H1 (cell line): ENCODE measurements at regions not wholly inside any gene's neighbourhood (a gene's known extent, or its start where the extent isn't known, plus 50 kb on each side); places are given as distances from the start of the nearest gene placed in this dataset.

Experiments used
- CTCF ChIA-PET: fragments of 300-600 bp; sonication (Branson Sonifier 250); formaldehyde crosslinking; loops from one replicate; lab custom pipeline; 2021; ENCODE audit not compliant: partially characterized antibody; lab: Charles Lee
- POLR2A ChIA-PET: fragments of 300-600 bp; sonication (Branson Sonifier 250); formaldehyde crosslinking; loops from one replicate; lab custom pipeline; 2021; ENCODE audit warnings: inconsistent platforms; ENCODE audit not compliant: partially characterized antibody; lab: Charles Lee
- DNase-seq, 2 experiments: peaks; one replicate each; pipeline versions ENCODE4 v3.0.0 to v3.0.0-alpha.2; 2010 to 2022; ENCODE audit warnings: low spot score in 2 of 2, low read depth in 1 of 2, mixed read lengths in 1 of 2
- FAIRE-seq: peaks from 2 replicates; lab custom pipeline; 2011; peaks lifted over from hg19 to GRCh38; lab: Jason Lieb, UNC
- H2AFZ ChIP-seq: 2 replicates; pipeline ENCODE4 v1.8.1; 2012; ENCODE audit warnings: low read length, inconsistent platforms
- H2AK5ac ChIP-seq: 2 replicates; pipeline ENCODE4 v1.6.1; 2013; ENCODE audit warnings: low read depth, low read length
- H2BK120ac ChIP-seq: replicated peaks from 2 replicates; pipeline ENCODE3; 2013; ENCODE audit warnings: low read depth, low read length, inconsistent platforms
- H2BK12ac ChIP-seq: 2 replicates; pipeline ENCODE4 v1.6.1; 2013; ENCODE audit warnings: low read depth, low read length
- H2BK15ac ChIP-seq: 2 replicates; pipeline ENCODE4 v1.6.1; 2013; ENCODE audit warnings: low read length
- H2BK20ac ChIP-seq: 2 replicates; pipeline ENCODE4 v1.6.1; 2013; ENCODE audit warnings: low read length
- H2BK5ac ChIP-seq: 2 replicates; pipeline ENCODE4 v1.6.1; 2013; ENCODE audit warnings: low read depth, low read length
- H3K14ac ChIP-seq: 2 replicates; pipeline ENCODE4 v1.6.1; 2013; ENCODE audit warnings: inconsistent platforms; ENCODE audit not compliant: insufficient read length
- H3K18ac ChIP-seq: 2 replicates; pipeline ENCODE4 v1.6.1; 2013; ENCODE audit warnings: low read length; ENCODE audit errors: extremely low read depth
- H3K23ac ChIP-seq: 2 replicates; pipeline ENCODE4 v1.6.1; 2013; ENCODE audit warnings: inconsistent platforms; ENCODE audit not compliant: insufficient read length
- H3K23me2 ChIP-seq: 2 replicates; pipeline ENCODE4 v1.6.1; 2013; ENCODE audit warnings: low read depth, low read length
- H3K27ac ChIP-seq: 2 replicates; pipeline ENCODE4 v1.6.1; 2011; ENCODE audit warnings: low read depth, low read length, inconsistent platforms
- H3K27me3 ChIP-seq, 4 experiments: replicated peaks in 1 of 4; 1 replicate in 1 of 4; 2 replicates in 3 of 4; pipeline versions ENCODE4 v1.6.1 to v1.8.1; 2011 to 2013; ENCODE audit warnings: low read length in 3 of 4, mild to moderate bottlenecking in 3 of 4, inconsistent platforms in 2 of 4, mixed read lengths in 2 of 4, moderate library complexity in 1 of 4; ENCODE audit not compliant: control insufficient read depth in 3 of 4, insufficient read depth in 3 of 4; ENCODE audit errors: extremely low read depth in 1 of 4
- H3K36me3 ChIP-seq, 4 experiments: 2 replicates each; pipeline versions ENCODE4 v1.6.1 to v1.8.1; 2011 to 2013; ENCODE audit warnings: mild to moderate bottlenecking in 4 of 4, low read length in 3 of 4, moderate library complexity in 2 of 4, control low read depth in 1 of 4, inconsistent platforms in 1 of 4; ENCODE audit not compliant: insufficient read depth in 4 of 4, control insufficient read depth in 2 of 4
- H3K4ac ChIP-seq: replicated peaks from 2 replicates; pipeline ENCODE3; 2013; ENCODE audit warnings: low read length, low read depth, mixed read lengths, inconsistent platforms; ENCODE audit not compliant: insufficient read length
- H3K4me1 ChIP-seq, 4 experiments: replicated peaks in 1 of 4; 1 replicate in 1 of 4; 2 replicates in 3 of 4; pipeline versions ENCODE4 v1.6.1 to v1.8.1; 2011 to 2013; ENCODE audit warnings: low read length in 3 of 4, inconsistent platforms in 2 of 4, mixed read lengths in 1 of 4; ENCODE audit not compliant: insufficient read depth in 4 of 4, control insufficient read depth in 3 of 4
- H3K4me2 ChIP-seq, 2 experiments: 2 replicates each; pipeline versions ENCODE4 v1.6.1 to v1.8.1; 2011 to 2013; ENCODE audit warnings: low read depth in 2 of 2, low read length in 2 of 2, control low read depth in 1 of 2, inconsistent platforms in 1 of 2, mild to moderate bottlenecking in 1 of 2; ENCODE audit not compliant: insufficient read depth in 1 of 2
- H3K4me3 ChIP-seq, 4 experiments: fragments of 200-600, 300-600 bp in 1 of 4; sonication (generic), shearing (Covaris generic), sonication (Bioruptor Twin) in 1 of 4; 2 replicates each; pipeline versions ENCODE4 v1.5.1 to v1.8.1; 2011 to 2016; ENCODE audit warnings: low read length in 4 of 4, low read depth in 3 of 4, control low read depth in 2 of 4, inconsistent platforms in 2 of 4, mild to moderate bottlenecking in 2 of 4, mixed read lengths in 1 of 4, moderate library complexity in 1 of 4; ENCODE audit not compliant: insufficient read depth in 2 of 4; ENCODE audit errors: extremely low read depth in 1 of 4
- H3K56ac ChIP-seq: replicated peaks from 2 replicates; pipeline ENCODE3; 2013; ENCODE audit warnings: low read depth, mild to moderate bottlenecking, mixed read lengths, low read length, inconsistent platforms; ENCODE audit not compliant: insufficient read length
- H3K79me1 ChIP-seq: 2 replicates; pipeline ENCODE4 v1.6.1; 2013; ENCODE audit warnings: low read depth, low read length, control low read depth
- H3K79me2 ChIP-seq, 2 experiments: 2 replicates each; pipeline versions ENCODE4 v1.6.1 to v1.8.1; 2012 to 2013; ENCODE audit warnings: low read length in 2 of 2, mild to moderate bottlenecking in 2 of 2, inconsistent platforms in 1 of 2; ENCODE audit not compliant: insufficient read depth in 2 of 2, control insufficient read depth in 1 of 2
- H3K9ac ChIP-seq, 4 experiments: replicated peaks in 1 of 4; 1 replicate in 1 of 4; 2 replicates in 3 of 4; pipeline versions ENCODE4 v1.6.1 to v1.8.1; 2011 to 2013; ENCODE audit warnings: low read depth in 3 of 4, low read length in 3 of 4, control low read depth in 2 of 4, mild to moderate bottlenecking in 2 of 4, moderate library complexity in 2 of 4, inconsistent platforms in 1 of 4; ENCODE audit errors: extremely low read depth in 1 of 4
- H3K9me3 ChIP-seq, 2 experiments: 2 replicates each; pipeline versions ENCODE4 v1.6.1 to v1.8.1; 2012 to 2013; ENCODE audit warnings: mild to moderate bottlenecking in 2 of 2, moderate library complexity in 2 of 2, control low read depth in 1 of 2, inconsistent platforms in 1 of 2, low read depth in 1 of 2, low read length in 1 of 2, mixed read lengths in 1 of 2; ENCODE audit not compliant: insufficient read depth in 2 of 2
- H4K20me1 ChIP-seq, 2 experiments: replicated peaks in 1 of 2; 2 replicates each; pipeline versions ENCODE3 to v1.8.1; 2011 to 2013; ENCODE audit warnings: inconsistent platforms in 2 of 2, low read length in 2 of 2, mild to moderate bottlenecking in 1 of 2; ENCODE audit not compliant: insufficient read depth in 2 of 2, control insufficient read depth in 1 of 2
- H4K5ac ChIP-seq: 2 replicates; pipeline ENCODE4 v1.6.1; 2013; ENCODE audit warnings: low read length, low read depth, mixed read lengths, inconsistent platforms; ENCODE audit not compliant: insufficient read length
- H4K8ac ChIP-seq: 2 replicates; pipeline ENCODE4 v1.8.0; 2013; ENCODE audit warnings: mild to moderate bottlenecking, moderate library complexity, low read length, inconsistent platforms; ENCODE audit not compliant: insufficient read depth; ENCODE audit errors: extremely low read depth
- H4K91ac ChIP-seq: replicated peaks from 2 replicates; pipeline ENCODE3; 2013; ENCODE audit warnings: low read length, mixed read lengths, inconsistent platforms; ENCODE audit not compliant: insufficient read length
- CBX5 ChIP-seq: fragments of 300-800, 300-1000 bp; sonication (generic); IDR thresholded peaks from 2 replicates; pipeline ENCODE4 v1.7.1; 2016; ENCODE audit warnings: antibody characterized with exemption, low read length, low read depth
- CBX8 ChIP-seq: fragments of 300-800, 300-1000 bp; sonication (generic); IDR thresholded peaks from 2 replicates; pipeline ENCODE4 v1.7.1; 2016; ENCODE audit warnings: low read depth, low read length, borderline replicate concordance
- CTCF ChIP-seq, 3 experiments: IDR thresholded peaks; 1 replicate in 2 of 3; 2 replicates in 1 of 3; pipeline versions ENCODE4 v1.5.1 to v1.6.1; 2011; ENCODE audit warnings: low read length in 3 of 3, mild to moderate bottlenecking in 3 of 3, inconsistent platforms in 2 of 3, low read depth in 1 of 3, moderate library complexity in 1 of 3; ENCODE audit not compliant: insufficient read depth in 1 of 3; ENCODE audit errors: control extremely low read depth in 1 of 3
- E2F6 ChIP-seq: IDR thresholded peaks from 2 replicates; pipeline ENCODE4 v1.6.1; 2012; ENCODE audit warnings: inconsistent platforms
- EGR1 ChIP-seq: IDR thresholded peaks from 2 replicates; pipeline ENCODE4 v1.6.1; 2011; ENCODE audit warnings: low read depth, low read length, borderline replicate concordance
- EP300 ChIP-seq, 2 experiments: IDR thresholded peaks; 1 replicate in 1 of 2; 2 replicates in 1 of 2; pipeline ENCODE4 v1.6.1; 2011 to 2012; ENCODE audit warnings: low read depth in 2 of 2, low read length in 2 of 2, mild to moderate bottlenecking in 2 of 2, borderline replicate concordance in 1 of 2, inconsistent platforms in 1 of 2, moderate library complexity in 1 of 2
- KDM1A ChIP-seq: fragments of 200-600, 300-600 bp; sonication (generic); IDR thresholded peaks from 2 replicates; pipeline ENCODE4 v1.7.1; 2016; ENCODE audit warnings: mild to moderate bottlenecking, low read length, borderline replicate concordance
- RXRA ChIP-seq: IDR thresholded peaks from 2 replicates; pipeline ENCODE4 v1.6.1; 2011; ENCODE audit warnings: low read depth, mild to moderate bottlenecking, low read length, moderate library complexity; ENCODE audit not compliant: insufficient read depth
- SP4 ChIP-seq: IDR thresholded peaks from 2 replicates; pipeline ENCODE4 v1.6.1; 2012; ENCODE audit warnings: low read length, inconsistent platforms
- TBP ChIP-seq: IDR thresholded peaks from 2 replicates; pipeline ENCODE4 v1.6.1; 2011; ENCODE audit warnings: low read depth, low read length, improper control_type of control experiment
- TEAD4 ChIP-seq: IDR thresholded peaks from 2 replicates; pipeline ENCODE4 v1.6.1; 2012; ENCODE audit warnings: low read depth, low read length, inconsistent platforms, mixed read lengths
- ZNF274 ChIP-seq: IDR thresholded peaks from 2 replicates; pipeline ENCODE4 v1.7.0; 2012; ENCODE audit warnings: low read length, borderline replicate concordance; ENCODE audit errors: extremely low read depth
- WGBS, 2 experiments: shearing (Covaris generic) in 1 of 2; methylation state at CpG; one replicate each; pipeline versions ENCODE4 v1.1.6 to v1.1.7; 2013 to 2015; ENCODE audit warnings: low lambda C conversion rate in 2 of 2, mixed read lengths in 2 of 2, inconsistent platforms in 1 of 2, low coverage in 1 of 2, missing lambda C conversion rate in 1 of 2; ENCODE audit not compliant: insufficient replicate concordance in 2 of 2, insufficient coverage in 1 of 2, insufficient read length in 1 of 2; ENCODE audit errors: extremely low coverage in 1 of 2, missing lambda C conversion rate in 1 of 2; 5-methylcytosine and 5-hydroxymethylcytosine counted together

DNA sequence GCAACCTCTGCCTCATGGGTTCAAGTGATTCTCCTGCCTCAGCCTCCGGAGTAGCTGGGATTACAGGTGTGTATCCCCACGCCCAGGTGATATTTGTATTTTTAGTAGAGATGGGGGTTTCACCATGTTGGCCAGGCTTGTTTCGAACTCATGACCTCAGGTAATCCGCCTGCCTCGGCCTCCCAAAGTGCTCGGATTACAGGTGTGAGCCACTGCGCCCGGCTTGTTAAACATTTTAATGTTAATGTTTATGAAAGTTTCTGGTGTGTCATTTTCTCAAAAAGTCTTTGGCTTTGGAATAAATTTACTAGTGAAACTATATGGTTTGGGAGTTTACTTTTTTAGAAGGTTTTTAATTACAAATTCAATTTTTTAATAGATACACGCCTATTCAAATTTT is 698.8 kb downstream of the MECOM start:
- H3K4me2 ChIP-seq: no peak overlapping the region
- no peak overlapping the region for H3K18ac ChIP-seq
- CTCF ChIA-PET: no interaction called here
- 93% methylated on average over 9 of the region's 9 CpGs; no CpG with 5 or more reads in 1 of the 2 experiments for WGBS, 2 experiments
- no peak overlapping the region for H3K14ac ChIP-seq
- H3K4ac ChIP-seq: no peak overlapping the region
- no peaks in the 10 kb centered on the region for H3K79me2 ChIP-seq
- FAIRE-seq (no peak), DNase-seq (no peak)
- H3K36me3 ChIP-seq: no peaks in the 10 kb centered on the region
- H2BK5ac ChIP-seq: no peak overlapping the region
- no peak overlapping the region for H2BK15ac ChIP-seq
- no peaks in the 10 kb centered on the region for H3K9me3 ChIP-seq
- no peaks in the 10 kb centered on the region for H3K79me1 ChIP-seq
- no peak overlapping the region for H3K9ac ChIP-seq
- H3K27me3 ChIP-seq: no peaks in the 10 kb centered on the region
- H3K4me1 ChIP-seq: peaks cover 0 to under 1% (median 0%) of the 10 kb centered on the region in 4 experiments; a peak in 1 of 7 replicates
- no peaks in the 10 kb centered on the region for H4K20me1 ChIP-seq
- H2BK120ac ChIP-seq: no peak overlapping the region
- no peak overlapping the region for H4K8ac ChIP-seq
- no peaks in the 10 kb centered on the region for H3K23me2 ChIP-seq
- H2BK12ac ChIP-seq: no peak overlapping the region
- no peak overlapping the region for H2AFZ ChIP-seq
- H3K4me3 ChIP-seq: no peak overlapping the region
- no peak overlapping the region for H3K27ac ChIP-seq
- H4K91ac ChIP-seq: no peak overlapping the region
- POLR2A ChIA-PET: no interaction called here
- H3K23ac ChIP-seq: no peak overlapping the region
- H2BK20ac ChIP-seq: no peak overlapping the region
- no peak overlapping the region for H4K5ac ChIP-seq
- no peak overlapping the region for H3K56ac ChIP-seq
- H2AK5ac ChIP-seq: no peak overlapping the region
- TF ChIP-seq TEAD4 (no peak), CTCF (IDR thresholded peaks at IDR 0.05; ENCODE audit: control extremely low read depth in 1 of 3, insufficient read depth in 1 of 3, low read depth in 1 of 3, low read length in 3 of 3) (no peak), EGR1 (no peak), TBP (no peak), KDM1A (no peak), RXRA (no peak), ZNF274 (no peak), E2F6 (no peak), CBX5 (no peak), SP4 (no peak), EP300 (IDR thresholded peaks at IDR 0.05; ENCODE audit: borderline replicate concordance in 1 of 2, low read depth in 2 of 2, low read length in 2 of 2) (no peak), CBX8 (no peak)
